Stimulated activated CD8-positive, alpha-beta memory T cell treated with anti-CD3 and anti-CD28 coated beads, Interleukin-4, amount 100 ng/mL, for 24 hours (primary cell): ENCODE measurements at regions not wholly inside any gene's neighbourhood (a gene's known extent, or its start where the extent isn't known, plus 50 kb on each side); places are given as distances from the start of the nearest gene placed in this dataset.
"Not testable (repeated sequence)": the region's sequence is repeated elsewhere in the genome, so short reads cannot be mapped to it uniquely, and the experiment has no call there.

Experiments
- DNase-seq: peaks from one replicate; pipeline ENCODE4 v3.0.0-alpha.2; 2020; ENCODE audit warnings: low read depth

DNA sequence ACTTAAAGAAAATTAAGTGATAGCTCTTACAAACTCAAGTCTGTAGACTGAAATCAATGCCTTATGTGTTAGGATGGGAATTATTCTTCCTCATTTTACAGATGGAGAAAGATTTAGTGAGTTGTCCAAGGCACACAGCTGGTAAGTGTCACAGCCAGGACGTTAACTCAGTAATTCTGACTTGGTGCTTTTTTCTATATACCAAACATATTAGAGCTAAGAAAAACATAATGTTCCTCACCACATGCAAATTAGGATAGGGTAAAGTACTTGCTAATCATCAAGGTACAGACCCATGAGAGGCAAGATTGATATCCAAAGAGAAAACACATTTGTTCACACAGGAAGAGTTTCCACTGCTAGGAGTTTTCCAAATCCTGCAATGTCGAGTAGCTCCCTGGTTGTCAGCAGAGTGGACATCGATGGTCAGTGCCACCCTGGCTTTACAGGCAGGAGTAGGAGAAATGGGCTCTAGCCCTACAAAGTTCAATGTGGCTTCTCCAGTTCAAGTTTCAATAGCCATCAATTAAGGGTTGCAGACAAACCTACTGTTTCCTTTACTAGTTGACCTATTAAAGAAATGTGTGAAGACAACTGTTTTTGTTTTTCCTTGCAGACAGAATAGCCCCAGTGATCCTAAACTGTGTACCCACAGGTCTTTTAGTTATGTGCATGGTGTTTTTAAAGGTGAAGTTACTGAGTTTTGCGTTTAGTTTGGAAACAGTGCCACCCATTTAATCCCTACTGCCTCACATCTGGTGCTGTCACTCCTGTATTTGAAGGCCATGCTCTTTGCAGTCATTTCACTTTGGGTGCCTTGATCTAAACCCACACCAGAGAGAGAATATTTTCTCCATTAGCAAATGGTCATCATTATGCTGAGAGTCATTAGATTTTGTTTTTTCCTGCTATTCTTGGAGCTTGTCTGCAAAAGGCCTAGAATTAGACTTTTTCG lies 460.8 kb upstream of the SMARCA2 start:
- no peak for DNase-seq

DNA sequence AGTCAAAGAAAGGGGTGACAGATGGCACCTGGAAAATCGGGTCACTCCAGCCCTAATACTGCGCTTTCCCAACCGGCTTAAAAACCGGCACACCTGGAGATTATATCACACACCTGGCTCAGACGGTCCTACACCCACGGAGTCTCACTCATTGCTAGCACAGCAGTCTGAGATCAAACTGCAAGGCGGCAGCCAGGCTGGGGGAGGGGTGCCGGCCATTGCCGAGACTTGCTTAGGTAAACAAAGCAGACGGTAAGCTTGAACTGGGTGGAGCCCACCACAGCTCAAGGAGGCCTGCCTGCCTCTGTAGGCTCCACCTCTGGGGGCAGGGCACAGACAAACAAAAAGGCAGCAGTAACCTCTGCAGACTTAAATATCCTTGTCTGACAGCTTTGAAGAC lies 456.5 kb upstream of the SMARCA2 start:
- not testable (repeated sequence) for DNase-seq

- DNase-seq, result no peak
Observed at GRCh38 chr9:1575939-1576338, 439.2 kb upstream of the SMARCA2 start.

DNA sequence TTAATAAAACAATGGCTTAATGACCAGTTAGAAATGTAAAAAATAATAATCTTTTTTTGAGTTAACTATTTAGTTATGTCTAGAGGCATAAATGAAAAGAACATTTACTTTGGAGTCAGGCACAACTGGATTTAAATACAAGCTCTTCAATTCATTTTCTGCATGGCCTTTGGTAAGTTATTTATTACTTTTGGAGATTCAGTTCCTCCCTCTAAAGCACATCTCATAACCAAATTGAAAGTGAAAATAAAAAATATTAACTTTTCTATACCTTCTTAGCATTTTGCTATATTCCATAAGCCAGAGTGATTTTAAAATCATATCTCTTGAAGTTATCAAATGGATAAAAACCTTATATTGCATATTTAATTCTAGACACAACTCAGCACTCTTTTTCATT lies 434.9 kb upstream of the SMARCA2 start:
- DNase-seq, result no peak

GRCh38 chr9:1581926-1582325 lies 433.2 kb upstream of the SMARCA2 start:
- no peak for DNase-seq

DNA sequence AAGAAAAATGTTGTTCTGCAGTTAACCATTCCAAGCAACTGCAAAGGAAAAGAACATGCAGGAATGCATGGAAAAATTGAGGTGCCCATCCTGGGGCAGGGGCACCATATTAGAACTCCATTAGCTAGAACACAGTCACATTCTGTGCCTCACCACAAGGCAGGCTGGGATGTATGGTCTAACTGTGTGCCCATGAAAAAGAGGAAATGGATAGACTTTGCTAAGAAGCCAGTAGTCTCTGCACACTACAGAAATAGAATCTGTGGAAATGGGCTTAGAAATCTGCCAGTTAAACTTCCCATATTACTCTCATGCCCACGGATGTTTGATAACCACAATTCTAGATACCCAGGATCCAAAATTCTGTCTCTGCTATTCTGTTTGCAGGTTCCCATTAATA lies 423.8 kb upstream of the SMARCA2 start:
- no peak for DNase-seq

DNA sequence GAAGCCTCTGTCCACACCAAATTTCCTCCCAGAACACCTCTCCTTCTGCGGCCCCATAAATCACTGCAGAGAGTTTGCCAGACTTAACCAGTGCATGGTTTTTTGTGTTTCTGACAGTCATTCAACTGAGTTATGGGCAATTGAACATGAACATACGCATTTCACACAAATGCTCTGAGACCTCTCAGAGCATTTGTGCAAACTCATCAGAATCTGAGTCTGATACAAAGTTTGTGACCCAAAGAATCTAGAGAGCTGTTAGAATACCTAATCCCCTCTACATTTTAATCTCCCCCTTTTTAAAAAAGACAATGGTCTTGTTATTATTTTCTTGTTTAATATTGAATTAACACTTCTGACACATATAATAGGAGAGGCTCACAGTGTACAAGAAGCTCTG lies 416.9 kb upstream of the SMARCA2 start:
- DNase-seq, result no peak

GRCh38 chr9:1599961-1600360 lies 415.2 kb upstream of the SMARCA2 start:
- no peak for DNase-seq

DNA sequence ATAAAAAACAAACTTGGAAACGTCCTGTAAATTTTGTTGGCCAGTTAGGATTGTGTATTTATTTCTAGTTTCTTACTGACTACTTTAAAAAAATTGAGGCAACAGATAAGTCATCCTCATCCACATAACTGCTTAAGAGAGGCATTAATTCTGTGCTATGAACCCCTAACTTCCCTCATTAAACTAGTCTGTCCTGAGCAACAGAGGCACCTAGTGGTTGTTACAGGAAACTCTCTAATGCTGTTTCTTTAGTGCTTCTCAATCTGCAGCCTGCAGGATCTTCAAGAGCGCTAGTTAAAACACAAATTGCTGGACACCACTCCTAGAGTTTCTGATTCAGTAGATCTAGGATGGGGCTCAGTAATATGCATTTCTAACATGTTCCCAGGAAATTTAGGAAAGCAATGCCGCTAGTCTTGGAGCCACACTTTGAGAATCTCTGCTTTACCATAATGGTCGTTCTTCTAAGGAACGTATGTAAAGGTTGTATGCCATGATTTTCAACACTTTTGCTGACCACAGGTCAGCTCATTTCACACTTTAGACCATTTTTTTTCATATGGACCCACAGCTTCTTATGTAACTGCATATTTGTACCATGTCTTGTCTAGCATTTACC lies 410.1 kb upstream of the SMARCA2 start:
- no peak for DNase-seq

DNA sequence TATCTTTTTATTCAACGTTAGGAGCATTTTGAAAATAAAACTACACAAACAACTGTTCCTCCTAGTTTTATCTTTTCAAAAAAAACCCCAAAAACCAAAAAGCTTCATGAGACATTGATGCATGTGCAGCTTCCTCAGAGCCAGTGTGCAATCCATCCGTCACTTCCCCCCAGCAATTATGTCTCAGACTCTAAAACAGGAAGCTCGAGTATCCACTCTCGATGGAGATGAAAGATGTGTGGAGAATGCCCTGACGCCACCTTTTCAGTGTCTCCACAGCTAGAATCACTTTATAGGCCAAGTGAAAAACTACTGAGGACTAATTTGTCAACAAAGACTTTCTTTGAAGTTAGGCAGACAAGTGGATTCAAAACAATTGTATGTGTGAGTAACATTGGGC lies 408.9 kb upstream of the SMARCA2 start:
- no peak for DNase-seq

DNA sequence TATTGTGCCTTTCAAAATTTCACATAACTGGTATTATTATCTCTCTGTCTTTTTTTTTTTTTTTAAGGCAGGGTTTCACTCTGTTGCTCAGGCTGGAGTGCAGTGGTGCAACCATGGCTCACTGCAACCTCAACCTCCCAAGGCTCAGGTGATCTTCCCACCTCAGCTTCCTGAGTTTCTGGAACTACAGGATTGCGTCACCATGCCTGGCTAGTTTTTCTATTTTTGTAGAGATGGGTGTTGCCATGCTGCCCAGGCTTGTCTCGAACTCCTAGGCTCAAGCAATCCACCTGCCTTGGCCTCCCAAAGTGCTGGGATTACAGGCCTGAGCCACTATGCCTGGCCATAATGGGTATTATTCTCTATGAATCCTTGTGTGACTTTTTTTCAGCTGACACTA lies 402.3 kb upstream of the SMARCA2 start:
- no peak for DNase-seq

DNA sequence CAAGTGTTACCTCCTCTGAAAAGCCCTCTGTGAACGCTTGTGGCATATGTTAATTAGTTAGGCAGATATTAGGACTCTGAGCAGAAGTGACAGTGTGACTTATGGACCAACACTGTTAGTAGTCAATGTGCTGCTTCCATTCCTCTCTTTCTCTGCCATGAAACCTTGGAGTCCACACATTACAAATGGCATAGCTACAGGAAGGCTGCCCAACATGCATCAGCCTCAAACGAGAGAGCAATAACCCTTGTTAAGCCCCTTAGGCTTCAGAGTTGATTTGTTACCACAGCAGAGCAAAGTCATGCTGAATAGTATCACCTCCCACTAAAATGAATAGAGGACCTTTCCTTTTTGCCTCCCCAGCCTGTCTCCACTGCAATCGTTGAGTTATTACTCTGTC lies 397.7 kb upstream of the SMARCA2 start:
- no peak for DNase-seq

DNA sequence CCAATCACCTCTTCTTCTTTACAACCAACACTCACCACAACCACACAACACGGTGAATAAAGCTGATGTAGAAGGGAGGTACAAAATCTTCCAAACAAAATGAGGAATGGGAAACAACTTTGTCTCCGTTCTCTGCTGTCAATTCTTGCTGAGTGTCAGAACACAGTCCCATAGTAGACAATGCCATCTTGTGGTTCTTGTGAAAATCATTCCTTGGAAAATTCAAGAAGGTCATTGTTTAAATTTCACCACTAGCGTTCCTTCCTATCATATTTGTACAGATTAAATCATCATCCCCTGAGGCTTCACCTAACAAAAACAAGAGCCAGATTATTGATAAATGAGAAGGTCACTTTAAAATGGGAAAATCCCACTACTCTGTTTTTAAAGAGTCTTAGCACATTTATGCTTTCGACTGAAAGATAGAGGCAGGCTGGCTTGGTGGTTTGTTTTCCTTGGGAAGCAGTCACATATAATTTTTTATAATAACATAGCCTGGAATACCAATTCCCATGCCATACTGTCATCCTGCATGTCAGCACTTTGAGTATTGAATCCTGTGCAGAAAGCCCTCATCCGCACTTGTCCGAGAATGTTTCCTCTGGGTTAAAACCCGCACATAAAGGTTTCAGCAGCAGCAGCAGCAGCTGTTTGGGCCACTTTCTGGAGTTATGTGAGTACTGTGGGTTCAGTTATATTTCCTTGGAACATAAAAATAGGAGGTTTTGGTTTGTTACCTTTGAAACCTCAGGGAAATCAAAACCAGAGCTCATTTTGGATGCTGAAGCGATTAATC lies 395.0 kb upstream of the SMARCA2 start:
- no peak for DNase-seq

GRCh38 chr9:1637401-1637800 lies 377.7 kb upstream of the SMARCA2 start:
- DNase-seq, result no peak

DNA sequence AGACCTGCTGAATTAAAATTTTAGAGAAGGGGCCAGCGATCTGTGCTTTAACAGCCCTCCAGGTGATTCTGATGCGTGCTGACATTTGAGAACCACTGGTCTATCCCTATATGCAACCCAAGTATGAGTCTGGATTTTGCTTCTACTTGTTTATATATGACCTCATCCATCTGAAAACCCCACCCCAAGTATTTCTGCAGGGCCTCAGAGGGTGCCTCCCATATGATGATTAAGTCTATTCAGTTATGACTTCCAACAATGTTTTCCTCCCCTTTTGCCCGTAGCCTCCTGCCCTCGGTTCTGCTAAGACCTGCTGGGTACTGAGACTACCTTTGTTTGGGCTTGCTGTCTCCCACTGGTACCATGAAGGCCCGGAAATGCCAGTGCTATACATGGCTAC lies 376.0 kb upstream of the SMARCA2 start:
- no peak for DNase-seq

DNA sequence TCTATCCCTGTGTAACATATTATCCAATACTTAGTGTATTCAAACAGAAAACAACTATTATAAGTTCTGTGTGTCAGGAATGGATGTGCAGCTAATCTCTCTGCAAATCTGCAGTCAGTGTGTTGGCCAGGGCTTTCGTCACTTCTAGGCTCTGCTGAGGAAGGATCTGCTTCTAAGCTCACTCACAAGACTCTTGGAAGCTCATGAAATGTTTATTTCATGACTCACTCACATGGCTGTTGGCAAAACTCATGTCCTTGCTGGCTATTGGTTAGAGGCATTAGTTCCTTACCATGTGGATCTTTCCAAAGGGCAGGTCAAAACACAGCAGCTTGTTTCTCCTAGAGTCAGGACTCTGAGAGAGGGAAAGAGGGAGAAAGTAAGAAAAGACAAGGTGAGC lies 367.4 kb upstream of the SMARCA2 start:
- no peak for DNase-seq

DNA sequence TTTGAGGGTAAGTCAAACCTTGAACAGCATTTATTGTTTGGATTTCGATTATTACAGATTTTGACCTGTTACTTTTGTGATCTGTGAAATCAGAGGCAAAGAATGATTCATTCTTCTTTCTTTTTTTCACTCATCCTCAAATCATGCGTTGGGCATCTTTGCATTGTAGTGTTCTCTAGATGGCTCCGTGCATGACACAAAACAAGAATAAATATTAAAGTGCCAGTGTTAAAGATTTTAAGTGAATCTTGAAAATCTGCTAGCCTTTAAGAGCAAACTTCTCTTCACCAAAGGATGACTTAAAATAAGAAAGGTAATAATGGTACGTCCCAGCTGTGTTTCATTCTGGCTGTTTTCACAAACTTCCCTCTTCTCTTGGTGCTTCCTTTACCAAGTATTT lies 361.9 kb upstream of the SMARCA2 start:
- DNase-seq, result no peak

DNA sequence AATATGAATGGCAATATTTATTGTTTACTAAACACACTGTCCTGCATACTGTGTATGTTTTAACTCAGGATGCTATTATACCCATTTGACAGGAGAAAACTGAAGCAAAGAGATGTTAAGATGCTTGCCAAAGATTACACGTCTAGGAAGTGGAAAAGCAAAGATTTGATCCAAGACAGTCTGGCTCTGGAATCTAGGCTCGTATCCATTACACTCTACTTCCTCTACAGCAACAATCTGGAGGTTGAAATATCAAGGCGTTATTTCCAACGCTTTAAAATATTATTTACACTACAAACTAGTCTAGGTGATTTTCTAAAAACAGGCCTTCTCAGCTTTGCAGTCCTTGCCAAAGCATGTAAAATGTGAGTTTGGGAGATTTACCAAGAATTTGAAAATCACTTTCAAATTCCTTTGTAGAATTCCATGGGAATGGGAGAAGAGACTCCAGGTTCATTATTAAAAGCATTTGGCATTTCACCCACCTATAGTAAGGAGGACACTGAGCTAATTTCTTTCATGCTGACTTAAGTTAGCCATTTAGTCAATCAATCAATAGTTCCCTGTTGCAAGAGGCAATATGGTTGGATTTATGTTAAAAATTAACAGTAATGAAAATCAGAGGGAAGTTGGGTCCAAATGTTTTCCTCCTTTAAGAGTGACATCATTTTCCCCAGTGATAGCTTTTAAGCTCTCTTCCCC lies 356.3 kb upstream of the SMARCA2 start:
- no peak for DNase-seq

- no peak for DNase-seq
Observed at GRCh38 chr9:1659363-1659690, 355.8 kb upstream of the SMARCA2 start.

DNA sequence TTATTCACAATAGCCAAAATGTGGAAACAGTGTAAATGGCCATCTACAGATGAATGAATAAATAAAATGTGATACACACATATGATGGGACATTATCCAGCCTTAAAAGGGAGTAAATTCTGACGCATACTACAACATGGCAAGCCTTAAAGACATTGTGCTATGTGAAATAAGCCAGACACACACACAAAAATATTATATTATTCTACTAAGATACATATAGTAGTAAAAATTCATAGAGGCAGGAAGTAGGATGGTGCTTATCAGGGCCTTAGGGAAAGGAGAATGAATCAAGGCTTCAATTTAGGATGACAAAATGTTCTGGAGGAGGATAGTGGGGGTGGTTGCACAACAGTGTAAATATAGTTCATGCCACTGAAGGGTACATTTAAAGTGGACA lies 346.7 kb upstream of the SMARCA2 start:
- no peak for DNase-seq

DNA sequence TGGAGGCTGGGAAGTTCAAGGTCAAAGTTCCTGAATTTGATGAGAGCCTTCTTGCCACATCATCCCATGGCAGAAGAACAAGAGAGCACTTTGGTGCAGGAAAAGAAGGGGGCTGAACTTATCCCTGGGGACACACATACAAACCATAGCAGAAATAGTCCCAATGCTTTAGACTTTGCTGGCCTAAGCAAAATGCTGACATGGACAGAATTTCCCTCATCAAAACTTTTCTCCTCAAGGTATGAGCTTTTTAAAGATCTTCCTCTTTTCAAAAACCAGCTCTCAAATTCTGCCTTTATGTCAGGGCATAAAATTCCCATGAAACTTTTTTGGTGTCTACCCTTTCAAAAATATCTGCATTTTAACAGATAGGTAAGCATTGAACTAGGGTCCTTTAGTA lies 341.8 kb upstream of the SMARCA2 start:
- no peak for DNase-seq

GRCh38 chr9:1676771-1677170 lies 338.4 kb upstream of the SMARCA2 start:
- no peak for DNase-seq
